Neural cell (in vitro differentiated cells): ENCODE measurements at regions not wholly inside any gene's neighbourhood (a gene's known extent, or its start where the extent isn't known, plus 50 kb on each side); places are given as distances from the start of the nearest gene placed in this dataset.

ENCODE experiments used
- H2AFZ ChIP-seq: fragments of 200-600, 300-800 bp; sonication (generic), shearing (Covaris generic); 2 replicates; pipeline ENCODE4 v1.6.0; 2014; ENCODE audit warnings: low read depth, mild to moderate bottlenecking, antibody characterized with exemption, low read length, moderate library complexity
- H3F3A ChIP-seq: fragments of 200-600 bp; shearing (Covaris generic); 2 replicates; pipeline ENCODE4 v1.6.1; 2016; ENCODE audit warnings: mild to moderate bottlenecking, moderate library complexity, mixed read lengths, antibody characterized with exemption, low read length; ENCODE audit not compliant: insufficient read depth, poor library complexity, severe bottlenecking
- H3K27ac ChIP-seq: fragments of 200-600, 300-800 bp; sonication (generic), shearing (Covaris generic); 2 replicates; pipeline ENCODE4 v1.5.1; 2014; ENCODE audit warnings: mild to moderate bottlenecking, low read length, moderate library complexity
- H3K27me3 ChIP-seq: fragments of 300-800, 200-600 bp; sonication (generic), shearing (Covaris generic); 2 replicates; pipeline ENCODE4 v1.6.0; 2014; ENCODE audit warnings: mild to moderate bottlenecking, low read depth, low read length, moderate library complexity; ENCODE audit not compliant: insufficient read depth
- H3K36me3 ChIP-seq: fragments of 300-800, 200-600 bp; sonication (generic), shearing (Covaris generic); 2 replicates; pipeline ENCODE4 v1.5.1; 2014; ENCODE audit warnings: mild to moderate bottlenecking, antibody characterized with exemption, low read length, moderate library complexity; ENCODE audit not compliant: insufficient read depth
- H3K4me2 ChIP-seq: fragments of 300-800, 200-600 bp; sonication (generic), shearing (Covaris generic); 2 replicates; pipeline ENCODE4 v1.6.0; 2014; ENCODE audit warnings: mild to moderate bottlenecking, low read length
- H3K4me3 ChIP-seq: fragments of 300-800, 200-600 bp; sonication (generic), shearing (Covaris generic); 2 replicates; pipeline ENCODE4 v1.5.1; 2014; ENCODE audit warnings: mild to moderate bottlenecking, low read length, moderate library complexity
- H3K79me2 ChIP-seq: fragments of 200-600 bp; shearing (Covaris generic); replicated peaks from 2 replicates; pipeline ENCODE4 v1.6.0; 2014; ENCODE audit warnings: mild to moderate bottlenecking, low read length, moderate library complexity; ENCODE audit not compliant: insufficient read depth
- H3K9ac ChIP-seq: fragments of 300-800, 200-600 bp; sonication (generic), shearing (Covaris generic); 2 replicates; pipeline ENCODE4 v1.6.1; 2016; ENCODE audit warnings: mild to moderate bottlenecking, low read length, mixed read lengths
- H3K9me2 ChIP-seq: fragments of 200-600 bp; shearing (Covaris generic); 2 replicates; pipeline ENCODE4 v1.6.1; 2016; ENCODE audit warnings: mild to moderate bottlenecking, low read length, mixed read lengths; ENCODE audit not compliant: insufficient read depth
- H3K9me3 ChIP-seq: fragments of 200-600, 300-800 bp; sonication (generic), shearing (Covaris generic); 2 replicates; pipeline ENCODE4 v1.6.1; 2016; ENCODE audit warnings: mild to moderate bottlenecking, mixed run types, low read length, moderate library complexity, mixed read lengths
- H4K20me1 ChIP-seq: fragments of 200-600 bp; shearing (Covaris generic); 2 replicates; pipeline ENCODE4 v1.6.1; 2016; ENCODE audit warnings: mild to moderate bottlenecking, mixed run types; ENCODE audit not compliant: insufficient read depth
- EP300 ChIP-seq: fragments of 450-650 bp; conservative IDR thresholded peaks from 2 replicates; pipeline ENCODE4 v1.6.1; 2014; ENCODE audit warnings: antibody characterized with exemption, mild to moderate bottlenecking, moderate library complexity; ENCODE audit not compliant: poor library complexity, severe bottlenecking
- EZH2 ChIP-seq: fragments of 200-600, 300-800 bp; shearing (Covaris generic), sonication (generic); IDR thresholded peaks from 2 replicates; pipeline ENCODE4 v1.6.1; 2014; ENCODE audit warnings: antibody characterized with exemption, low read length, borderline replicate concordance, mild to moderate bottlenecking; ENCODE audit not compliant: insufficient read depth, poor library complexity, severe bottlenecking
- MXI1 ChIP-seq: fragments of 450-650 bp; conservative IDR thresholded peaks from 2 replicates; pipeline ENCODE4 v1.6.1; 2014; ENCODE audit warnings: antibody characterized with exemption, mild to moderate bottlenecking; ENCODE audit not compliant: poor library complexity, severe bottlenecking
- POLR2AphosphoS5 ChIP-seq: IDR thresholded peaks from 2 replicates; pipeline ENCODE4 v1.6.1; 2012
- RAD21 ChIP-seq: fragments of 450-650 bp; conservative IDR thresholded peaks from 2 replicates; pipeline ENCODE4 v1.6.1; 2014; ENCODE audit warnings: antibody characterized with exemption, mild to moderate bottlenecking, moderate library complexity
- SMC3 ChIP-seq: fragments of 450-650 bp; conservative IDR thresholded peaks from 2 replicates; pipeline ENCODE4 v1.6.1; 2014; ENCODE audit warnings: antibody characterized with exemption, mild to moderate bottlenecking, moderate library complexity; ENCODE audit not compliant: poor library complexity
- TAF1 ChIP-seq: IDR thresholded peaks from 2 replicates; pipeline ENCODE4 v1.6.1; 2012; ENCODE audit warnings: low read depth
- TF ChIP-seq, protein P1 (sequence below): fragments of 450-650 bp; IDR thresholded peaks from 2 replicates; pipeline ENCODE4 v1.5.1; 2014; ENCODE audit warnings: antibody characterized with exemption, mild to moderate bottlenecking, moderate library complexity; ENCODE audit not compliant: poor library complexity, severe bottlenecking
- TF ChIP-seq, protein P2 (sequence below): IDR thresholded peaks from 2 replicates; pipeline ENCODE4 v1.6.1; 2012; ENCODE audit warnings: borderline replicate concordance

DNA sequence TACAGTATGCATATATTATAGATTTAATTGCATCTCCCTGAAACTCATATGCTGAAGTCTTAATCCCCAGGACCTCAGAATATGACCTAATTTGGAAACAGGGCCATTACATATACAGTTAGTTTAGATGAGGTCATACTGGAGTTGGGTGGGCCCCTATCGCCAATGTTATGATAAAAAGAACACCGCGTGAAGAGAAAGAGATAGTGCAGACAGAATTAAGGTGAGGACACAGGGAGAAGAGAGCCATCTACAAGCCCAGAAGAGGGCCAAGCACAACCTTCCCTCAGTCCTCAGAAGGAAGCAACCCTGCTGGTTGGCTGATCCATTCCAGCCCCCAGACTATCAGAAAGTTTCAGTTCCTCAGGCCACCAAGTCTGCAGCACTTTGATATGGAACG is 311.9 kb upstream of the RAB6C start:
- no peak overlapping the region for H3K27ac ChIP-seq
- H3K27me3 ChIP-seq, result no peaks in the 10 kb centered on the region
- H3K4me3 ChIP-seq, result no peak overlapping the region
- no peak overlapping the region for H3K9ac ChIP-seq
- H3K36me3 ChIP-seq, result no peaks in the 10 kb centered on the region
- no peaks in the 10 kb centered on the region for H3K9me3 ChIP-seq
- no peak overlapping the region for H3K4me2 ChIP-seq
- no peaks in the 10 kb centered on the region for H3K9me2 ChIP-seq
- H4K20me1 ChIP-seq, result no peaks in the 10 kb centered on the region
- TF ChIP-seq POLR2AphosphoS5 (no peak), MXI1 (no peak), SMC3 (no peak), RAD21 (no peak), EZH2 (no peak), EP300 (no peak), TAF1 (no peak)
- TF ChIP-seq, protein P1, sequence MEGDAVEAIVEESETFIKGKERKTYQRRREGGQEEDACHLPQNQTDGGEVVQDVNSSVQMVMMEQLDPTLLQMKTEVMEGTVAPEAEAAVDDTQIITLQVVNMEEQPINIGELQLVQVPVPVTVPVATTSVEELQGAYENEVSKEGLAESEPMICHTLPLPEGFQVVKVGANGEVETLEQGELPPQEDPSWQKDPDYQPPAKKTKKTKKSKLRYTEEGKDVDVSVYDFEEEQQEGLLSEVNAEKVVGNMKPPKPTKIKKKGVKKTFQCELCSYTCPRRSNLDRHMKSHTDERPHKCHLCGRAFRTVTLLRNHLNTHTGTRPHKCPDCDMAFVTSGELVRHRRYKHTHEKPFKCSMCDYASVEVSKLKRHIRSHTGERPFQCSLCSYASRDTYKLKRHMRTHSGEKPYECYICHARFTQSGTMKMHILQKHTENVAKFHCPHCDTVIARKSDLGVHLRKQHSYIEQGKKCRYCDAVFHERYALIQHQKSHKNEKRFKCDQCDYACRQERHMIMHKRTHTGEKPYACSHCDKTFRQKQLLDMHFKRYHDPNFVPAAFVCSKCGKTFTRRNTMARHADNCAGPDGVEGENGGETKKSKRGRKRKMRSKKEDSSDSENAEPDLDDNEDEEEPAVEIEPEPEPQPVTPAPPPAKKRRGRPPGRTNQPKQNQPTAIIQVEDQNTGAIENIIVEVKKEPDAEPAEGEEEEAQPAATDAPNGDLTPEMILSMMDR, result no peak
- TF ChIP-seq, protein P2, sequence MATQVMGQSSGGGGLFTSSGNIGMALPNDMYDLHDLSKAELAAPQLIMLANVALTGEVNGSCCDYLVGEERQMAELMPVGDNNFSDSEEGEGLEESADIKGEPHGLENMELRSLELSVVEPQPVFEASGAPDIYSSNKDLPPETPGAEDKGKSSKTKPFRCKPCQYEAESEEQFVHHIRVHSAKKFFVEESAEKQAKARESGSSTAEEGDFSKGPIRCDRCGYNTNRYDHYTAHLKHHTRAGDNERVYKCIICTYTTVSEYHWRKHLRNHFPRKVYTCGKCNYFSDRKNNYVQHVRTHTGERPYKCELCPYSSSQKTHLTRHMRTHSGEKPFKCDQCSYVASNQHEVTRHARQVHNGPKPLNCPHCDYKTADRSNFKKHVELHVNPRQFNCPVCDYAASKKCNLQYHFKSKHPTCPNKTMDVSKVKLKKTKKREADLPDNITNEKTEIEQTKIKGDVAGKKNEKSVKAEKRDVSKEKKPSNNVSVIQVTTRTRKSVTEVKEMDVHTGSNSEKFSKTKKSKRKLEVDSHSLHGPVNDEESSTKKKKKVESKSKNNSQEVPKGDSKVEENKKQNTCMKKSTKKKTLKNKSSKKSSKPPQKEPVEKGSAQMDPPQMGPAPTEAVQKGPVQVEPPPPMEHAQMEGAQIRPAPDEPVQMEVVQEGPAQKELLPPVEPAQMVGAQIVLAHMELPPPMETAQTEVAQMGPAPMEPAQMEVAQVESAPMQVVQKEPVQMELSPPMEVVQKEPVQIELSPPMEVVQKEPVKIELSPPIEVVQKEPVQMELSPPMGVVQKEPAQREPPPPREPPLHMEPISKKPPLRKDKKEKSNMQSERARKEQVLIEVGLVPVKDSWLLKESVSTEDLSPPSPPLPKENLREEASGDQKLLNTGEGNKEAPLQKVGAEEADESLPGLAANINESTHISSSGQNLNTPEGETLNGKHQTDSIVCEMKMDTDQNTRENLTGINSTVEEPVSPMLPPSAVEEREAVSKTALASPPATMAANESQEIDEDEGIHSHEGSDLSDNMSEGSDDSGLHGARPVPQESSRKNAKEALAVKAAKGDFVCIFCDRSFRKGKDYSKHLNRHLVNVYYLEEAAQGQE, result no peak
- H3K79me2 ChIP-seq, result no peaks in the 10 kb centered on the region
- H3F3A ChIP-seq, result no peaks in the 10 kb centered on the region
- H2AFZ ChIP-seq, result no peak overlapping the region

DNA sequence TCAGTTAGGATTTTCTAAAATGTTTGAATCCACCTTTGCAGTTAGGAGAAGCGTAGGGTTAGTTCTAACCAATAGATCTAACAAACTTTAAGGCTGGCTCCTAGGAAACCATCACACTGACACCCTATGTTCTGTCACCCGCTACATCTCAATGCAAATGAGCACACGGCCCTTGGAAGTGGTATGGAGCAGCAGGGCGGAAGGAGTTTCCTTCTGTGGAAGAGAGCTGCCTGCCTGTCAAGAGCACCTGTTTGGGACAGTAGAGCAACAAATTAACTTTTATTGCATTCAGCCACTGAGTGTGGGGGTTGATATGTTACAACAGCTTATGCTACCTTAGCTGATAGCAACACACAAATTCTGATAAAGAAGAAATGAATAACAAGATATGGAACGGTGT is 306.9 kb upstream of the RAB6C start:
- H3K9ac ChIP-seq, result no peak overlapping the region
- H3K4me3 ChIP-seq, result no peak overlapping the region
- no peaks in the 10 kb centered on the region for H3K9me3 ChIP-seq
- no peaks in the 10 kb centered on the region for H3K79me2 ChIP-seq
- no peak for TF ChIP-seq SMC3
- TF ChIP-seq, protein P1, result no peak
- no peak for TF ChIP-seq EP300
- TF ChIP-seq, protein P2, result no peak
- no peak for TF ChIP-seq EZH2
- TF ChIP-seq TAF1, result no peak
- TF ChIP-seq MXI1, result no peak
- TF ChIP-seq RAD21, result no peak
- no peak for TF ChIP-seq POLR2AphosphoS5
- H3K9me2 ChIP-seq, result no peaks in the 10 kb centered on the region
- H3F3A ChIP-seq, result peaks cover 3% of the 10 kb centered on the region
- no peaks in the 10 kb centered on the region for H3K36me3 ChIP-seq
- no peak overlapping the region for H2AFZ ChIP-seq
- H4K20me1 ChIP-seq, result no peaks in the 10 kb centered on the region
- H3K27me3 ChIP-seq, result no peaks in the 10 kb centered on the region
- H3K27ac ChIP-seq, result peak overlapping the region; percentile 81
- H3K4me2 ChIP-seq, result no peak overlapping the region
